ENCODE measurements at regions not wholly inside any gene's neighbourhood (a gene's known extent, or its start where the extent isn't known, plus 50 kb on each side); places are given as distances from the start of the nearest gene placed in this dataset.

DNA sequence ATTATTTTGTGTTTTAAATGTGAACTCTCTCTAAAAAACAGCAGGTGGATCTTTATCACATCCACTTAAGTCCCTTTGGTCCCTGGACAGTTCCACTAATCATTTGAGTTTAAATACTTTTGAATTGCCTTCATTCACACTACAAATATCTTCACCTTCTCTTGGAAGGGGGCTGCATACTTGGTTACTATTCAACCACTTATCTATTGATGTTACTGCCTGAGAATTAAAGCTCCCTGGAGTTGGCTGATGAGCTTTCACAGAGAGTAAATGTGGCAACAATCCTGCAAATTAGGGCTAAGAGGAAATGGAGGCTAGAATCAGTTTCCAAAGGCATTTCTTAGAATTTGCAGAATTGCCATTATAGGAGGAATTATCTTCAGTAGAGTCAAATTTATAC, 180.4 kb downstream of the ST8SIA4 start:
- no peaks in the 10 kb centered on the region for H3K27me3 ChIP-seq (ENCODE audit: control insufficient read depth in 2 of 2, insufficient read depth in 2 of 2, low read length in 2 of 2)
- no peak overlapping the region for H2AFZ ChIP-seq (ENCODE audit: low read depth, low read length)
- H3K4me2 ChIP-seq (ENCODE audit: insufficient read depth, low read length), result no peak overlapping the region
- H3K4me3 ChIP-seq (replicated peaks in 1 of 3; ENCODE audit: insufficient read depth in 1 of 3, low read depth in 1 of 3, low read length in 3 of 3), result no peak overlapping the region
- H3K9me3 ChIP-seq (replicated peaks; ENCODE audit: control insufficient read depth, insufficient read depth, low read length), result no peaks in the 10 kb centered on the region
- ChIA-PET CTCF (no interaction called here), POLR2A (no interaction called here)
- dilution Hi-C loops (cut with MboI; ENCODE audit: extremely low pct_ligation_motif_present, low sequenced_read_pairs) (no loop called here), intact Hi-C loops (cut with micrococcal nuclease) (no loop called here)
- TF ChIP-seq JUN (IDR thresholded peaks at IDR 0.05; ENCODE audit: borderline replicate concordance, insufficient read depth, insufficient read length, low read depth) (no peak), POLR2AphosphoS5 (IDR thresholded peaks at IDR 0.05; ENCODE audit: insufficient read depth, low read depth, low read length) (no peak), GATA2 (IDR thresholded peaks at IDR 0.05; ENCODE audit: insufficient read depth, insufficient read length, low read depth, low read length) (no peak), FOS (IDR thresholded peaks at IDR 0.05; ENCODE audit: borderline replicate concordance, insufficient read depth, low read length) (no peak), POLR2A (IDR thresholded peaks at IDR 0.05; ENCODE audit: low read depth, low read length) (no peak), CTCF (IDR thresholded peaks at IDR 0.05; ENCODE audit: extremely low read depth in 1 of 2, insufficient read depth in 1 of 2, low read depth in 1 of 2, low read length in 2 of 2) (no peak), MYC (IDR thresholded peaks at IDR 0.05; ENCODE audit: low read depth, low read length) (no peak), EZH2 (IDR thresholded peaks at IDR 0.05; ENCODE audit: borderline replicate concordance, low read depth, low read length, severe bottlenecking) (no peak)
- TF ChIP-seq, protein P1, sequence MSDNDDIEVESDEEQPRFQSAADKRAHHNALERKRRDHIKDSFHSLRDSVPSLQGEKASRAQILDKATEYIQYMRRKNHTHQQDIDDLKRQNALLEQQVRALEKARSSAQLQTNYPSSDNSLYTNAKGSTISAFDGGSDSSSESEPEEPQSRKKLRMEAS (IDR thresholded peaks at IDR 0.05; ENCODE audit: insufficient read depth, insufficient read length), result no peak
- BruUV-seq (replicated peaks), result no TSS peak
- H3K9ac ChIP-seq (replicated peaks; ENCODE audit: extremely low read depth, insufficient read depth, low read length), result no peak overlapping the region
- H3K9me1 ChIP-seq (replicated peaks; ENCODE audit: control insufficient read depth, extremely low read depth, insufficient read depth, low read length), result no peaks in the 10 kb centered on the region
- no peaks in the 10 kb centered on the region for H4K20me1 ChIP-seq (replicated peaks; ENCODE audit: control insufficient read depth, extremely low read depth, insufficient read depth, low read length)
- no peak overlapping the region for H3K27ac ChIP-seq (ENCODE audit: insufficient read depth, low read depth, low read length)
- H3K79me2 ChIP-seq (ENCODE audit: control insufficient read depth, insufficient read depth, low read length), result no peaks in the 10 kb centered on the region
- no peaks in the 10 kb centered on the region for H3K36me3 ChIP-seq (ENCODE audit: control insufficient read depth in 2 of 2, extremely low read depth in 1 of 2, insufficient read depth in 2 of 2, low read length in 2 of 2)
- DNase-seq (ENCODE audit: low read depth, low spot score), result no peak
- H3K4me1 ChIP-seq (ENCODE audit: control insufficient read depth, extremely low read depth, insufficient read depth, low read length), result no peaks in the 10 kb centered on the region
- FAIRE-seq, result no peak

Measured in endothelial cell of umbilical vein (primary cell).